ENCODE measurements at regions not wholly inside any gene's neighbourhood (a gene's known extent, or its start where the extent isn't known, plus 50 kb on each side); places are given as distances from the start of the nearest gene placed in this dataset.
"Not testable (repeated sequence)": the region's sequence is repeated elsewhere in the genome, so short reads cannot be mapped to it uniquely, and the experiment has no call there.

- H3K9me3 Mint-ChIP-seq, result peaks cover 24% of the 10 kb centered on the region
- no peaks in the 10 kb centered on the region for H3K36me3 Mint-ChIP-seq (ENCODE audit: low read depth)
- ATAC-seq (replicated peaks), result no peak
- no peak overlapping the region for H3K27ac Mint-ChIP-seq
- H3K27me3 Mint-ChIP-seq, result no peaks in the 10 kb centered on the region
- no peaks in the 10 kb centered on the region for H3K4me1 Mint-ChIP-seq
- H3K4me3 Mint-ChIP-seq, result no peak overlapping the region
These were observed 899.2 kb upstream of the API5 start for GRCh38 chr11:42412590-42412989.

- H3K4me3 Mint-ChIP-seq, result no peak overlapping the region
- peaks cover 18% of the 10 kb centered on the region for H3K9me3 Mint-ChIP-seq
- H3K4me1 Mint-ChIP-seq, result no peaks in the 10 kb centered on the region
- no peak overlapping the region for H3K27ac Mint-ChIP-seq
- H3K27me3 Mint-ChIP-seq, result no peaks in the 10 kb centered on the region
- no peaks in the 10 kb centered on the region for H3K36me3 Mint-ChIP-seq (ENCODE audit: low read depth)
- ATAC-seq (replicated peaks), result no peak
These were observed 894.1 kb upstream of the API5 start for GRCh38 chr11:42417691-42418090.

- no peak for ATAC-seq (replicated peaks)
- Mint-ChIP-seq H3K27ac (no peak overlapping the region), H3K36me3 (ENCODE audit: low read depth) (no peaks in the 10 kb centered on the region), H3K27me3 (no peaks in the 10 kb centered on the region), H3K9me3 (peaks cover 15% of the 10 kb centered on the region), H3K4me3 (no peak overlapping the region), H3K4me1 (no peaks in the 10 kb centered on the region)
These were observed 889.7 kb upstream of the API5 start for GRCh38 chr11:42422090-42422489.

GRCh38 chr11:42434911-42435310 lies 876.9 kb upstream of the API5 start:
- peaks cover 16% of the 10 kb centered on the region for H3K9me3 Mint-ChIP-seq
- H3K4me1 Mint-ChIP-seq, result not testable (repeated sequence)

GRCh38 chr11:42444406-42444805 lies 867.4 kb upstream of the API5 start:
- Mint-ChIP-seq H3K4me3 (no peak overlapping the region), H3K36me3 (ENCODE audit: low read depth) (no peaks in the 10 kb centered on the region), H3K4me1 (no peaks in the 10 kb centered on the region), H3K9me3 (peaks cover 22% of the 10 kb centered on the region), H3K27ac (no peak overlapping the region), H3K27me3 (no peaks in the 10 kb centered on the region)
- no peak for ATAC-seq (replicated peaks)

More at GRCh38 chr11:42434911-42435310, 876.9 kb upstream of the API5 start:
- H3K4me3 Mint-ChIP-seq; H3K27me3 Mint-ChIP-seq; H3K27ac Mint-ChIP-seq; H3K36me3 Mint-ChIP-seq (ENCODE audit: low read depth); ATAC-seq (replicated peaks): not testable (repeated sequence)

- Mint-ChIP-seq H3K27ac (no peak overlapping the region), H3K4me1 (no peaks in the 10 kb centered on the region), H3K4me3 (no peak overlapping the region), H3K9me3 (peaks cover 18% of the 10 kb centered on the region), H3K36me3 (ENCODE audit: low read depth) (no peaks in the 10 kb centered on the region), H3K27me3 (no peaks in the 10 kb centered on the region)
- ATAC-seq (replicated peaks), result no peak
These were observed 849.1 kb upstream of the API5 start for GRCh38 chr11:42462558-42463310.

- no peaks in the 10 kb centered on the region for H3K27me3 Mint-ChIP-seq
- H3K36me3 Mint-ChIP-seq (ENCODE audit: low read depth), result no peaks in the 10 kb centered on the region
- no peak overlapping the region for H3K27ac Mint-ChIP-seq
- H3K4me3 Mint-ChIP-seq, result no peak overlapping the region
- ATAC-seq (replicated peaks), result no peak
- no peaks in the 10 kb centered on the region for H3K4me1 Mint-ChIP-seq
- peaks cover 18% of the 10 kb centered on the region for H3K9me3 Mint-ChIP-seq
These were observed 846.2 kb upstream of the API5 start for GRCh38 chr11:42465623-42466022.

- ATAC-seq (replicated peaks), result no peak
- Mint-ChIP-seq H3K4me1 (no peaks in the 10 kb centered on the region), H3K9me3 (peaks cover 13% of the 10 kb centered on the region), H3K4me3 (no peak overlapping the region), H3K27me3 (no peaks in the 10 kb centered on the region), H3K27ac (no peak overlapping the region), H3K36me3 (ENCODE audit: low read depth) (no peaks in the 10 kb centered on the region)
These were observed 838.7 kb upstream of the API5 start for GRCh38 chr11:42473106-42473505.

GRCh38 chr11:42482822-42483221 lies 829.0 kb upstream of the API5 start:
- no peak overlapping the region for H3K27ac Mint-ChIP-seq
- H3K36me3 Mint-ChIP-seq (ENCODE audit: low read depth), result no peaks in the 10 kb centered on the region
- ATAC-seq (replicated peaks), result no peak
- no peaks in the 10 kb centered on the region for H3K4me1 Mint-ChIP-seq
- H3K9me3 Mint-ChIP-seq, result peaks cover 28% of the 10 kb centered on the region
- H3K27me3 Mint-ChIP-seq, result no peaks in the 10 kb centered on the region
- no peak overlapping the region for H3K4me3 Mint-ChIP-seq

- Mint-ChIP-seq H3K36me3 (ENCODE audit: low read depth) (no peaks in the 10 kb centered on the region), H3K4me3 (no peak overlapping the region), H3K4me1 (no peaks in the 10 kb centered on the region), H3K27me3 (no peaks in the 10 kb centered on the region), H3K27ac (no peak overlapping the region), H3K9me3 (no peaks in the 10 kb centered on the region)
- ATAC-seq (replicated peaks), result no peak
These were observed 821.3 kb upstream of the API5 start for GRCh38 chr11:42490506-42490905.

- Mint-ChIP-seq H3K27ac (no peak overlapping the region), H3K9me3 (peaks cover 7% of the 10 kb centered on the region), H3K4me3 (no peak overlapping the region), H3K36me3 (ENCODE audit: low read depth) (no peaks in the 10 kb centered on the region), H3K27me3 (no peaks in the 10 kb centered on the region), H3K4me1 (no peaks in the 10 kb centered on the region)
- no peak for ATAC-seq (replicated peaks)
These were observed 817.3 kb upstream of the API5 start for GRCh38 chr11:42494459-42494858.

GRCh38 chr11:42498971-42499370 lies 812.8 kb upstream of the API5 start:
- Mint-ChIP-seq H3K9me3 (peaks cover 17% of the 10 kb centered on the region), H3K4me1 (no peaks in the 10 kb centered on the region), H3K27ac (no peak overlapping the region), H3K4me3 (no peak overlapping the region), H3K27me3 (no peaks in the 10 kb centered on the region), H3K36me3 (ENCODE audit: low read depth) (no peaks in the 10 kb centered on the region)
- no peak for ATAC-seq (replicated peaks)

GRCh38 chr11:42502151-42502550 lies 809.6 kb upstream of the API5 start:
- peaks cover 22% of the 10 kb centered on the region for H3K9me3 Mint-ChIP-seq
- H3K36me3 Mint-ChIP-seq (ENCODE audit: low read depth), result no peaks in the 10 kb centered on the region
- ATAC-seq (replicated peaks), result no peak
- no peak overlapping the region for H3K27ac Mint-ChIP-seq
- H3K27me3 Mint-ChIP-seq, result no peaks in the 10 kb centered on the region
- no peak overlapping the region for H3K4me3 Mint-ChIP-seq
- no peaks in the 10 kb centered on the region for H3K4me1 Mint-ChIP-seq

GRCh38 chr11:42521994-42522393 lies 789.8 kb upstream of the API5 start:
- Mint-ChIP-seq H3K4me3 (no peak overlapping the region), H3K9me3 (peaks cover 7% of the 10 kb centered on the region), H3K36me3 (ENCODE audit: low read depth) (no peaks in the 10 kb centered on the region), H3K4me1 (no peaks in the 10 kb centered on the region), H3K27me3 (no peaks in the 10 kb centered on the region), H3K27ac (no peak overlapping the region)
- no peak for ATAC-seq (replicated peaks)

- ATAC-seq (replicated peaks), result no peak
- H3K27ac Mint-ChIP-seq, result no peak overlapping the region
- H3K4me3 Mint-ChIP-seq, result no peak overlapping the region
- peaks cover 7% of the 10 kb centered on the region for H3K9me3 Mint-ChIP-seq
- no peaks in the 10 kb centered on the region for H3K4me1 Mint-ChIP-seq
- no peaks in the 10 kb centered on the region for H3K27me3 Mint-ChIP-seq
- no peaks in the 10 kb centered on the region for H3K36me3 Mint-ChIP-seq (ENCODE audit: low read depth)
These were observed 787.1 kb upstream of the API5 start for GRCh38 chr11:42524534-42525227.

Measured in activated T-helper 17 cell treated with anti-CD3 and anti-CD28 coated beads, Interleukin-2, amount 50 U/mL, for 72 hours (primary cell).